Spleen (tissue), 7 donors: ENCODE measurements at regions not wholly inside any gene's neighbourhood (a gene's known extent, or its start where the extent isn't known, plus 50 kb on each side); places are given as distances from the start of the nearest gene placed in this dataset.

Source experiments
- CTCF ChIP-seq, 11 experiments: fragments of 200-600 bp in 7 of 11; fragments of 450-650 bp in 4 of 11; sonication (generic) in 4 of 11; IDR thresholded peaks in 8 of 11; conservative IDR thresholded peaks in 3 of 11; 1 replicate in 7 of 11; 2 replicates in 4 of 11; pipeline versions ENCODE4 v1.4.0 to v1.8.0; 2016 to 2021; ENCODE audit warnings: antibody characterized with exemption in 11 of 11, inconsistent platforms in 4 of 11, mild to moderate bottlenecking in 1 of 11
- POLR2A ChIP-seq, 3 donors: fragments of 450-650 bp; IDR thresholded peaks; one replicate each; pipeline ENCODE4 v1.5.1; 2017; ENCODE audit warnings: antibody characterized with exemption in 3 of 3, mild to moderate bottlenecking in 1 of 3
- POLR2AphosphoS5 ChIP-seq, 3 donors: sonication (generic); formaldehyde crosslinking; IDR thresholded peaks; one replicate each; pipeline ENCODE4 v1.5.1; 2017; ENCODE audit warnings: antibody characterized with exemption in 3 of 3
- donor health status: DM: no; HTN: no; CAD: no; lungs with moderate emphysema.
- donor health status: DM: no; HTN: no; CAD: no.
- donor health status: DM: no; HTN: no; CAD: no.

GRCh38 chr13:39110518-39111097 lies 72.4 kb downstream of the NHLRC3 start:
- TF ChIP-seq POLR2AphosphoS5 (IDR thresholded peaks at IDR 0.05) (no peak), CTCF (IDR thresholded peaks at IDR 0.05 in 8 of 11, conservative IDR thresholded peaks at IDR 0.05 in 3 of 11) (no peak), POLR2A (IDR thresholded peaks at IDR 0.05) (no peak)
